OCI-LY7 (cell line): ENCODE measurements at regions not wholly inside any gene's neighbourhood (a gene's known extent, or its start where the extent isn't known, plus 50 kb on each side); places are given as distances from the start of the nearest gene placed in this dataset.
"Not testable (repeated sequence)": the region's sequence is repeated elsewhere in the genome, so short reads cannot be mapped to it uniquely, and the experiment has no call there.

Experiments used
- BruUV-seq: library from RNA; stranded (reverse); fragments of 400-500 nt; replicated peaks from 2 replicates; lab custom pipeline; 2021; lab: Mats Ljungman, UMichigan
- CTCF ChIA-PET: fragments of 300-600 bp; sonication (Branson Sonifier 250); formaldehyde crosslinking; loops from one replicate; lab custom pipeline; 2022; ENCODE audit warnings: antibody characterized with exemption; ENCODE audit not compliant: unreplicated experiment; lab: Charles Lee
- POLR2A ChIA-PET: fragments of 300-600 bp; sonication (Branson Sonifier 250); formaldehyde crosslinking; loops from one replicate; lab custom pipeline; 2022; ENCODE audit warnings: antibody characterized with exemption; lab: Charles Lee
- DNase-seq: peaks from one replicate; pipeline ENCODE4 v3.0.0-alpha.2; 2015; ENCODE audit warnings: low spot score
- H2AFZ ChIP-seq: fragments of 200-600 bp; sonication (generic), shearing (Covaris generic); 2 replicates; pipeline ENCODE4 v1.6.1; 2014; ENCODE audit warnings: mild to moderate bottlenecking, antibody characterized with exemption, low read length, moderate library complexity
- H3K27ac ChIP-seq: fragments of 200-600 bp; sonication (generic); 2 replicates; pipeline ENCODE4 v1.5.1; 2014; ENCODE audit warnings: mixed run types, low read depth, mild to moderate bottlenecking, moderate library complexity, low read length, inconsistent platforms; ENCODE audit not compliant: poor library complexity, severe bottlenecking
- H3K36me3 ChIP-seq: fragments of 200-600 bp; sonication (generic); 2 replicates; pipeline ENCODE4 v1.6.1; 2014; ENCODE audit warnings: mild to moderate bottlenecking, antibody characterized with exemption, low read length, moderate library complexity, mixed read lengths; ENCODE audit not compliant: insufficient read depth
- H3K4me1 ChIP-seq: fragments of 200-600 bp; sonication (generic); 2 replicates; pipeline ENCODE4 v1.5.1; 2014; ENCODE audit warnings: mild to moderate bottlenecking, low read length; ENCODE audit not compliant: insufficient read depth, poor library complexity, severe bottlenecking
- H3K4me2 ChIP-seq: fragments of 200-600 bp; sonication (generic); 2 replicates; pipeline ENCODE4 v1.6.1; 2014; ENCODE audit warnings: mild to moderate bottlenecking, low read length
- H3K4me3 ChIP-seq: fragments of 200-600 bp; sonication (generic); 2 replicates; pipeline ENCODE4 v1.5.1; 2014; ENCODE audit warnings: mild to moderate bottlenecking, low read depth, low read length; ENCODE audit not compliant: poor library complexity, severe bottlenecking
- H3K79me2 ChIP-seq: fragments of 200-600 bp; sonication (generic); 2 replicates; pipeline ENCODE4 v1.6.1; 2016; ENCODE audit warnings: low read depth, mild to moderate bottlenecking, low read length, moderate library complexity, mixed read lengths; ENCODE audit not compliant: insufficient read depth
- H3K9me2 ChIP-seq: fragments of 200-600 bp; sonication (generic); 2 replicates; pipeline ENCODE4 v1.6.1; 2016; ENCODE audit warnings: mild to moderate bottlenecking, low read length, mixed read lengths; ENCODE audit not compliant: insufficient read depth
- H3K9me3 ChIP-seq: fragments of 200-600 bp; sonication (generic); 2 replicates; pipeline ENCODE4 v1.6.1; 2014; ENCODE audit warnings: mild to moderate bottlenecking, mixed run types, low read length, mixed read lengths
- H4K20me1 ChIP-seq: fragments of 200-600 bp; sonication (generic); 2 replicates; pipeline ENCODE4 v1.6.1; 2014; ENCODE audit warnings: mild to moderate bottlenecking, antibody characterized with exemption, low read length, moderate library complexity, mixed read lengths; ENCODE audit not compliant: insufficient read depth
- CTCF ChIP-seq: fragments of 200-600 bp; sonication (generic); conservative IDR thresholded peaks from 2 replicates; pipeline ENCODE4 v1.5.1; 2014; ENCODE audit warnings: mild to moderate bottlenecking, antibody characterized with exemption, low read length, moderate library complexity, mixed read lengths
- EZH2phosphoT487 ChIP-seq: fragments of 200-600 bp; sonication (generic); IDR thresholded peaks from 2 replicates; pipeline ENCODE4 v1.6.1; 2018; ENCODE audit warnings: low read depth, borderline replicate concordance, mild to moderate bottlenecking, mixed run types, antibody characterized with exemption, low read length, moderate library complexity, mixed read lengths
- intact Hi-C: fragments of 100-400 bp; cut with micrococcal nuclease; formaldehyde crosslinking; loops from one replicate; pipeline ENCODE4 v1.10.0; 2022; ENCODE audit not compliant: unreplicated experiment

- POLR2A ChIA-PET, result no interaction called here
- Histone ChIP-seq H3K4me1 (no peaks in the 10 kb centered on the region), H4K20me1 (no peaks in the 10 kb centered on the region), H3K9me2 (no peaks in the 10 kb centered on the region), H2AFZ (no peak overlapping the region), H3K27ac (no peak overlapping the region), H3K79me2 (no peaks in the 10 kb centered on the region), H3K4me3 (no peak overlapping the region), H3K4me2 (no peak overlapping the region), H3K36me3 (no peaks in the 10 kb centered on the region), H3K9me3 (no peaks in the 10 kb centered on the region)
- intact Hi-C loops, result no loop called here
- TF ChIP-seq CTCF, result no peak
- TF ChIP-seq EZH2phosphoT487, result no peak
- no peak for DNase-seq
- CTCF ChIA-PET, result no interaction called here
- BruUV-seq, result no TSS peak
These were observed 201.3 kb downstream of the AKAP7 start for GRCh38 chr6:131336596-131336995.

- H3K9me2 ChIP-seq, CTCF ChIA-PET, BruUV-seq, H2AFZ ChIP-seq, DNase-seq, H3K9me3 ChIP-seq, intact Hi-C loops, H3K79me2 ChIP-seq, H3K27ac ChIP-seq, H3K4me2 ChIP-seq, H4K20me1 ChIP-seq, H3K36me3 ChIP-seq, H3K4me3 ChIP-seq: not testable (repeated sequence)
- POLR2A ChIA-PET, result interaction anchor here (0.5 to 1.0 kb wide), 2 partner anchors 9 to 280 kb away, joined by 3 to 5 read pairs; no protein-coding TSS in a partner anchor
- H3K4me1 ChIP-seq, result peaks cover 12% of the 10 kb centered on the region
These were observed 211.6 kb downstream of the AKAP7 start for GRCh38 chr6:131346896-131347295.

- H3K4me1 ChIP-seq, result peaks cover 12% of the 10 kb centered on the region
- TF ChIP-seq CTCF (no peak), EZH2phosphoT487 (no peak)
- intact Hi-C loops, result no loop called here
- CTCF ChIA-PET, result no interaction called here
- POLR2A ChIA-PET, result interaction anchor here (0.6 to 2.3 kb wide), 2 partner anchors 19 to 108 kb away, joined by 4 to 5 read pairs; no protein-coding TSS in a partner anchor
- no peaks in the 10 kb centered on the region for H3K36me3 ChIP-seq
- H2AFZ ChIP-seq, result peak overlapping the region; percentile 12; the same call in 1 of the 2 replicates
- no peak overlapping the region for H3K4me3 ChIP-seq
- H3K79me2 ChIP-seq, result no peaks in the 10 kb centered on the region
- no TSS peak for BruUV-seq
- no peaks in the 10 kb centered on the region for H3K9me3 ChIP-seq
- no peak overlapping the region for H3K4me2 ChIP-seq
- no peak for DNase-seq
- no peaks in the 10 kb centered on the region for H4K20me1 ChIP-seq
- H3K27ac ChIP-seq, result no peak overlapping the region
- no peaks in the 10 kb centered on the region for H3K9me2 ChIP-seq
These were observed 213.3 kb downstream of the AKAP7 start for GRCh38 chr6:131348572-131348971.
